ENCODE measurements at regions not wholly inside any gene's neighbourhood (a gene's known extent, or its start where the extent isn't known, plus 50 kb on each side); places are given as distances from the start of the nearest gene placed in this dataset.

- Histone ChIP-seq H3K4me2 (ENCODE audit: insufficient read depth, low read length) (no peak overlapping the region), H3K9me1 (replicated peaks; ENCODE audit: control insufficient read depth, extremely low read depth, insufficient read depth, low read length) (no peaks in the 10 kb centered on the region), H2AFZ (ENCODE audit: low read depth, low read length) (no peak overlapping the region), H3K4me3 (replicated peaks in 1 of 3; ENCODE audit: insufficient read depth in 1 of 3, low read depth in 1 of 3, low read length in 3 of 3) (no peak overlapping the region), H3K4me1 (ENCODE audit: control insufficient read depth, extremely low read depth, insufficient read depth, low read length) (no peaks in the 10 kb centered on the region), H3K9me3 (replicated peaks; ENCODE audit: control insufficient read depth, insufficient read depth, low read length) (no peaks in the 10 kb centered on the region), H3K27me3 (ENCODE audit: control insufficient read depth in 2 of 2, insufficient read depth in 2 of 2, low read length in 2 of 2) (no peaks in the 10 kb centered on the region), H4K20me1 (replicated peaks; ENCODE audit: control insufficient read depth, extremely low read depth, insufficient read depth, low read length) (no peaks in the 10 kb centered on the region), H3K79me2 (ENCODE audit: control insufficient read depth, insufficient read depth, low read length) (no peaks in the 10 kb centered on the region), H3K9ac (replicated peaks; ENCODE audit: extremely low read depth, insufficient read depth, low read length) (no peak overlapping the region), H3K36me3 (ENCODE audit: control insufficient read depth in 2 of 2, extremely low read depth in 1 of 2, insufficient read depth in 2 of 2, low read length in 2 of 2) (no peaks in the 10 kb centered on the region), H3K27ac (ENCODE audit: insufficient read depth, low read depth, low read length) (no peak overlapping the region)
- TF ChIP-seq POLR2AphosphoS5 (IDR thresholded peaks at IDR 0.05; ENCODE audit: insufficient read depth, low read depth, low read length) (no peak), POLR2A (IDR thresholded peaks at IDR 0.05; ENCODE audit: low read depth, low read length) (no peak), FOS (IDR thresholded peaks at IDR 0.05; ENCODE audit: borderline replicate concordance, insufficient read depth, low read length) (no peak), MYC (IDR thresholded peaks at IDR 0.05; ENCODE audit: low read depth, low read length) (no peak), JUN (IDR thresholded peaks at IDR 0.05; ENCODE audit: borderline replicate concordance, insufficient read depth, insufficient read length, low read depth) (no peak), GATA2 (IDR thresholded peaks at IDR 0.05; ENCODE audit: insufficient read depth, insufficient read length, low read depth, low read length) (no peak), EZH2 (IDR thresholded peaks at IDR 0.05; ENCODE audit: borderline replicate concordance, low read depth, low read length, severe bottlenecking) (no peak), CTCF (IDR thresholded peaks at IDR 0.05; ENCODE audit: extremely low read depth in 1 of 2, insufficient read depth in 1 of 2, low read depth in 1 of 2, low read length in 2 of 2) (no peak), MAX (IDR thresholded peaks at IDR 0.05; ENCODE audit: insufficient read depth, insufficient read length) (no peak)
- ChIA-PET CTCF (no interaction called here), POLR2A (no interaction called here)
- FAIRE-seq (no peak), DNase-seq (ENCODE audit: low read depth, low spot score) (no peak)
- dilution Hi-C loops (cut with MboI; ENCODE audit: extremely low pct_ligation_motif_present, low sequenced_read_pairs) (no loop called here), intact Hi-C loops (cut with micrococcal nuclease) (no loop called here)
- no TSS peak for BruUV-seq (replicated peaks)
Observed at GRCh38 chrX:45894864-45895645, 650.2 kb downstream of the ZNF674 start.
